OCI-LY1 (cell line): ENCODE measurements at regions not wholly inside any gene's neighbourhood (a gene's known extent, or its start where the extent isn't known, plus 50 kb on each side); places are given as distances from the start of the nearest gene placed in this dataset.

Experiments
- CTCF ChIP-seq: fragments of 200-600 bp; sonication (generic), shearing (Covaris generic); IDR thresholded peaks from 2 replicates; pipeline ENCODE4 v1.5.1; 2017; ENCODE audit warnings: mild to moderate bottlenecking, antibody characterized with exemption, low read length, moderate library complexity, mixed read lengths
- EZH2 ChIP-seq: fragments of 200-600 bp; sonication (generic), shearing (Covaris generic); IDR thresholded peaks from 2 replicates; pipeline ENCODE4 v1.8.0; 2017; ENCODE audit warnings: borderline replicate concordance, mixed run types, mild to moderate bottlenecking, antibody characterized with exemption, low read length, moderate library complexity, mixed read lengths

GRCh38 chr14:40115583-40115982 lies 683.4 kb upstream of the FBXO33 start:
- TF ChIP-seq CTCF (no peak), EZH2 (no peak)
